Natural killer cell treated with Interleukin-12 subunit alpha and Interleukin-12 subunit beta and Interleukin-15 and Interleukin-18, amount 100 ng/mL, for 72 hours (primary cell): ENCODE measurements at regions not wholly inside any gene's neighbourhood (a gene's known extent, or its start where the extent isn't known, plus 50 kb on each side); places are given as distances from the start of the nearest gene placed in this dataset.

Source experiments
- ATAC-seq, 2 donors: fragments of 150-1000 bp; cut with Tn5 transposase in 1 of 2; sonication (Bioruptor Pico), chemical (Tn5 transposase) in 1 of 2; 2 replicates each; pipeline ENCODE4 v1.10.0; 2021
- DNase-seq: peaks from one replicate; pipeline ENCODE4 v3.0.0; 2022; ENCODE audit warnings: low spot score
- H3K27ac Mint-ChIP-seq, 2 donors: 1 replicate in 1 of 2; 2 replicates in 1 of 2; pipeline ENCODE4 v1.8.0; 2022; ENCODE audit warnings: mixed read lengths in 2 of 2, mild to moderate bottlenecking in 1 of 2, moderate library complexity in 1 of 2
- H3K27me3 Mint-ChIP-seq, 2 donors: 1 replicate in 1 of 2; 2 replicates in 1 of 2; pipeline ENCODE4 v1.8.0; 2022; ENCODE audit warnings: mixed read lengths in 2 of 2
- H3K36me3 Mint-ChIP-seq: one replicate; pipeline ENCODE4 v1.8.0; 2022; ENCODE audit warnings: mixed read lengths
- H3K4me1 Mint-ChIP-seq, 2 donors: 1 replicate in 1 of 2; 2 replicates in 1 of 2; pipeline ENCODE4 v1.8.0; 2022; ENCODE audit warnings: low read depth in 2 of 2, mixed read lengths in 2 of 2, mild to moderate bottlenecking in 1 of 2
- H3K4me3 Mint-ChIP-seq: one replicate; pipeline ENCODE4 v1.8.0; 2022; ENCODE audit warnings: mixed read lengths
- H3K9me3 Mint-ChIP-seq: 2 replicates; pipeline ENCODE4 v1.8.0; 2022; ENCODE audit warnings: mixed read lengths

DNA sequence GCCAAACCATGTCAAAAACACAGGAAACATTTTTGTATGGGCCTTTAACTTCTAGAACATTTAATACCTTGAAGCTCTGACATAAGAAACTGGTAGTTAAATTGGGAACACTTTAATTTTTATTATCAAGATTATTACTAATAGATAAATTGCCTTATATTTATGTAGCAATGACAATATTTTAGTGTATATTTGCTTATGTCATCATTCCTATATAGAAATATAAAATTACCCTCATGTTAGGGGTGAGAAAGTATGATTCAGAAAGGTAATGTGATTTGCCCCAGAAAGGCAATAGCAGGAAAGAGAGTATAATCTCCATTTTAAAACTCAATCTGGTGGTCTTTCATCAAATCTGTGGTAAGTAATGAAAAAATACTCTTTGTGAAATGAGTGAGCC is 147.4 kb downstream of the IL15 start:
- no peak for ATAC-seq

DNA sequence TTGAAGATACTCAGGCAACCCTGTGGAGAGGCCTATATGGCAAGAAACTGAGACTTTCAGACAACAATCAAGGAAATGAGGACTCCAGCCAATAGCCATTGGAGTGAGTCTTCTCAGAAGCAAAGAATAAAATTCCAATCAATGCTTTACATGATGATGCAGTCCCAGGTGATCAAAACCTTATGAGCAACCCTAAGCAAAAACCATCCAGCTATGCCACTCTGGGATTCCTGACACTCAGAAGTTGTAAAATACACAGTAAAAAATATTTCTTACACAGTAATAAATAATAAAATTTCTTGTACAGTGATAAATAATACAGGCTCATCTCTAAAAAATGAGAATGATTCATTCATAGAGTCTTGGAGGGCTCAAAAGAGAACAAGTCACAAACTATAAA is 150.6 kb downstream of the IL15 start:
- Mint-ChIP-seq H3K27me3 (peaks cover 0 to 5% of the 10 kb centered on the region in 2 donors), H3K4me3 (no peak overlapping the region), H3K9me3 (peaks cover 2% of the 10 kb centered on the region)

More for the DNA sequence above, 147.4 kb downstream of the IL15 start:
- Mint-ChIP-seq H3K4me1 (no peaks in the 10 kb centered on the region), H3K27ac (no peak overlapping the region), H3K36me3 (no peaks in the 10 kb centered on the region), H3K9me3 (no peaks in the 10 kb centered on the region), H3K27me3 (no peaks in the 10 kb centered on the region), H3K4me3 (no peak overlapping the region)
- no peak for DNase-seq

GRCh38 chr4:141788169-141788915 is 152.0 kb downstream of the IL15 start:
- Mint-ChIP-seq H3K27me3 (peaks cover 0 to 5% of the 10 kb centered on the region in 2 donors), H3K27ac (no peak overlapping the region), H3K36me3 (no peaks in the 10 kb centered on the region), H3K4me3 (no peak overlapping the region), H3K9me3 (peaks cover 2% of the 10 kb centered on the region), H3K4me1 (no peaks in the 10 kb centered on the region)
- no peak for ATAC-seq
- DNase-seq = no peak

More for the DNA sequence above, 150.6 kb downstream of the IL15 start:
- no peak for ATAC-seq
- Mint-ChIP-seq H3K36me3 (no peaks in the 10 kb centered on the region), H3K4me1 (no peaks in the 10 kb centered on the region), H3K27ac (no peak overlapping the region)
- no peak for DNase-seq

DNA sequence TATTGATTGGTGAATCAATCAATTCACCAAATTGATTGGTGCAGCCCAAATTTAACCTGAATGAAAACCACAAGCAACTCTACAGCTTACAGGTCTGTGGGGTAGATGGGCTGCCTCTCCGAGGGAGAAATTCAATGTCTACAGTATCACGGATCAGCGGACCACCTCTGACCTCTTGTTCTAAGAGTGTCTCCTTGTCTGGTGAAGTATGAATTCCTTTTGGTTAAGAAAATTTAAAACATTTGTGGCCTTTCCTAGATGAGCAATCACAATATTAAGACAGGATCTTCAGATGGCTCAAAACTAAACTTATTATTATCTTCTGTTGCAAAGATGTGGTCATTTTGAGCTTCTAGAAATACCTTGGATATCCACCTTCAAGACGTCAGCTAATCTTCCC is 153.3 kb downstream of the IL15 start:
- H3K9me3 Mint-ChIP-seq = peaks cover 2% of the 10 kb centered on the region
- no peak overlapping the region for H3K27ac Mint-ChIP-seq
- H3K27me3 Mint-ChIP-seq = peaks cover 0 to 5% of the 10 kb centered on the region in 2 donors
- no peaks in the 10 kb centered on the region for H3K4me1 Mint-ChIP-seq
- no peak for DNase-seq
- H3K4me3 Mint-ChIP-seq = no peak overlapping the region
- no peak for ATAC-seq
- no peaks in the 10 kb centered on the region for H3K36me3 Mint-ChIP-seq

DNA sequence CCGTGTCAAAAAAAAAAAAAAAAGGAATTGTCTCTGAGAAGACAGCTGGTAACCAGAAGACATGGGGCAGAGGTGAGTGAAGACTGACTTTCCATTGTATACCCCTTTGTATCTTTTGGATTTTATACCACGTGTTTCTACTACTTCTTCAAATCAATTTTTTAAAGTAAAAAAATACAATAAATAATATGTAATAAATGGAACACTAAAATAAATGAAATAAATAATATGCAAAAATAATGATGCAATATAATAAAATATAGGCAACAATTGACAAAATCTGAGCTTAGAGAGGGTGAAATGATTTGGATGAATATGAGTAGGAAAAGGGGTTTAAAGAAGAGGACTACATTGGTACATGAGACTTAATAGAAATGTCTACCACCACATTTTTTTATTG is 155.8 kb downstream of the IL15 start:
- no peak overlapping the region for H3K4me3 Mint-ChIP-seq
- peaks cover 0 to 6% of the 10 kb centered on the region in 2 donors for H3K27me3 Mint-ChIP-seq
- H3K9me3 Mint-ChIP-seq = peaks cover 2% of the 10 kb centered on the region
- no peaks in the 10 kb centered on the region for H3K36me3 Mint-ChIP-seq
- DNase-seq = no peak
- H3K27ac Mint-ChIP-seq = no peak overlapping the region
- ATAC-seq = no peak
- no peaks in the 10 kb centered on the region for H3K4me1 Mint-ChIP-seq

GRCh38 chr4:141797966-141798365 is 161.6 kb downstream of the IL15 start:
- H3K4me1 Mint-ChIP-seq = no peaks in the 10 kb centered on the region
- H3K9me3 Mint-ChIP-seq = no peaks in the 10 kb centered on the region
- no peak overlapping the region for H3K4me3 Mint-ChIP-seq
- DNase-seq (no peak), ATAC-seq (no peak)
- no peaks in the 10 kb centered on the region for H3K36me3 Mint-ChIP-seq
- peaks cover 0 to 6% of the 10 kb centered on the region in 2 donors for H3K27me3 Mint-ChIP-seq
- no peak overlapping the region for H3K27ac Mint-ChIP-seq

DNA sequence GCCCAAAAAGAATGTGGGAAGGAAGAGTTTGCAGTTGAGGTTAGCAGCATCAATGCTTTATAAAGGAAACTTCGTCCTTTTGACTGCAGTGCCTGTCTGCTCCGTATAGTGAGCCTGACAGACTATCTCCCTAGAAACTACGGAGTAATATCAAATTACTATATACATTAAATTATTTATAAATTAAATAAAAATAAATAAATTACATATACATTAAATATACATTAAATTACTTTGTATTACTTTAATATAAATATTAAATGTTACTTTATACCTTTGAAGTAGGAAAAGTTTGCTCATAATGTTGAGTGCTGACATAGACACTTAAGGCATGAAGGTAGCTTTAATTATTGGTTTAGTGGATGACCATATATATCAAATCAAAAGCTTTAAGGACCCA is 165.2 kb downstream of the IL15 start:
- Mint-ChIP-seq H3K27ac (no peak overlapping the region), H3K4me1 (no peaks in the 10 kb centered on the region), H3K4me3 (no peak overlapping the region), H3K27me3 (peaks cover 0 to 6% of the 10 kb centered on the region in 2 donors), H3K9me3 (no peaks in the 10 kb centered on the region), H3K36me3 (no peaks in the 10 kb centered on the region)
- no peak for DNase-seq
- no peak for ATAC-seq

DNA sequence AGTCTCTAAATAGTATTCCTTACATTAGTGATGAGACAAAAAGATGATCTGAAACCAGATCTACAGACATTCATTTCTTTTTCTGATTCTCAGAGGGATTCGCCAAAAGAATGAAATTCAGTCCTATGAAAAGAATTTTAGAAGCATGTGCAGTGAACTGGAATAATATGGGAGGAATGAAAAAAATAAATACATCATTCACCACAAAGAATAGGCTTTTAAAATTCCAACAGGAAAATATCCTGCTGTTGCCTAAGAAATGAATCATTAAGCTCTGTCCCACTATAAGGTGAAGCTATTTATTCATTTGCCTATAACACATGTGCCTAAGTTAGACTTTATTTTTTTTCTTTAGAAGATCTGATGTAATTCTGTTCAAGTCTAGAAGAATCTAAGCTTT is 165.9 kb downstream of the IL15 start:
- H3K4me1 Mint-ChIP-seq = no peaks in the 10 kb centered on the region
- no peaks in the 10 kb centered on the region for H3K9me3 Mint-ChIP-seq
- H3K27ac Mint-ChIP-seq = no peak overlapping the region
- peaks cover 0 to 4% of the 10 kb centered on the region in 2 donors for H3K27me3 Mint-ChIP-seq
- DNase-seq (no peak), ATAC-seq (no peak)
- no peak overlapping the region for H3K4me3 Mint-ChIP-seq
- H3K36me3 Mint-ChIP-seq = no peaks in the 10 kb centered on the region

DNA sequence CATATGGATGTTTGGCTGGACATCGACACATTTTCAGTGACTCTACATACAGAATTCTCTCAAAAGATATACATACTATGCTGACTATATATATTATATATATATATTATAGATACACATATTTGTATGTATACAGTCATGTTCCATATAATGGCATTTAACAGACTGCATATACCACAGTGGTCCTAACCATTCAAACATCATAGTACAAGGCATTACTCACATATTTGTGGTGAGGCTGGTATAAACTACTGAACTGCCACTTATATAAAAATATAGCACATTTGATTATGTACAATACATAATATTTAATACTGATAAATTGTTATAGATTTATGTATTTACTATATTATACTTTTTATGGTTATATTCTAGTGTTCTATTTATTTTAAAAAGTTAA is 168.5 kb downstream of the IL15 start:
- no peak for DNase-seq
- no peaks in the 10 kb centered on the region for H3K9me3 Mint-ChIP-seq
- no peaks in the 10 kb centered on the region for H3K27me3 Mint-ChIP-seq
- no peak for ATAC-seq
- no peak overlapping the region for H3K4me3 Mint-ChIP-seq
- H3K4me1 Mint-ChIP-seq = no peaks in the 10 kb centered on the region
- H3K27ac Mint-ChIP-seq = no peak overlapping the region
- H3K36me3 Mint-ChIP-seq = no peaks in the 10 kb centered on the region

- DNase-seq = no peak
- Mint-ChIP-seq H3K36me3 (no peaks in the 10 kb centered on the region), H3K4me3 (no peak overlapping the region), H3K9me3 (no peaks in the 10 kb centered on the region), H3K27ac (no peak overlapping the region), H3K27me3 (no peaks in the 10 kb centered on the region), H3K4me1 (no peaks in the 10 kb centered on the region)
- ATAC-seq = peak in 1 of 2 donors; percentile 33
These were observed 170.9 kb downstream of the IL15 start for GRCh38 chr4:141807103-141807891.

DNA sequence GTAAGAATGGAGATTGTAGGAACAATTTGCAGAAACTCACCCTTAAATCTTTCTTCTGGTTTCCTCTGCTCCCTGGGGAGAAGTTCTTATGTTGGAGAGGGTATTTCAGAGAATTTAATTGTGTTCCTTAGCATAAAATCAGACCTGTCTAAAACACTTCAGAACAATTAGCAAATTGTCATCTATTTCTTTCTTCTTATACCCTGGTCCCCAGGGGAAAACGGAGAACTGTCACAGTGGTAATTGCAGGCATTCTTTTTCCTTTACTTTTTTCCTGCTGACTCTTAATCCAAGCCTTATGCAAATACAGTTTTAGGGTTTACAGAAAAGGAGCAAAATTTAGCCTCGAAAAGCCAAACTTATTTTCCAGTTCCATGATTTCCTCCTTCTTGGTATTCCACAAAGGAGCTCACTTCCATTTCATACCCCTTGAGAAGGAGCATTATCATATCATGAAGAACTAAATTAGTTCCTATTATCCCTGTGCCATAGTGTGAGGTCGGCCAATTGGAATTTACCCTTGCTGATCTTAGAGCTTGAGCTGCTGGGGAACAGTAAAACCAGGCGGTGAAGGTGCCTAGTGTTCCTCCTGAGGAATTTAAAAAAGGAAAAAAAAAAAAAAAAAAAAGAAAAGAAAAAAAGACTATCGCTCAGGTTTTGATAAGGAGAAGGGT is 173.8 kb downstream of the IL15 start:
- H3K9me3 Mint-ChIP-seq = no peaks in the 10 kb centered on the region
- DNase-seq (no peak), ATAC-seq (no peak)
- no peak overlapping the region for H3K27ac Mint-ChIP-seq
- no peak overlapping the region for H3K4me3 Mint-ChIP-seq
- no peaks in the 10 kb centered on the region for H3K36me3 Mint-ChIP-seq
- H3K4me1 Mint-ChIP-seq = no peaks in the 10 kb centered on the region
- no peaks in the 10 kb centered on the region for H3K27me3 Mint-ChIP-seq

- H3K4me1 Mint-ChIP-seq = no peaks in the 10 kb centered on the region
- H3K27ac Mint-ChIP-seq = no peak overlapping the region
- no peak for DNase-seq
- no peak for ATAC-seq
- H3K4me3 Mint-ChIP-seq = no peak overlapping the region
- no peaks in the 10 kb centered on the region for H3K36me3 Mint-ChIP-seq
- H3K27me3 Mint-ChIP-seq = no peaks in the 10 kb centered on the region
- H3K9me3 Mint-ChIP-seq = no peaks in the 10 kb centered on the region
These were observed 174.5 kb downstream of the IL15 start for GRCh38 chr4:141810712-141811375.

- ATAC-seq (no peak), DNase-seq (no peak)
- H3K4me1 Mint-ChIP-seq = no peaks in the 10 kb centered on the region
- no peak overlapping the region for H3K4me3 Mint-ChIP-seq
- H3K27me3 Mint-ChIP-seq = no peaks in the 10 kb centered on the region
- no peak overlapping the region for H3K27ac Mint-ChIP-seq
- H3K9me3 Mint-ChIP-seq = no peaks in the 10 kb centered on the region
- no peaks in the 10 kb centered on the region for H3K36me3 Mint-ChIP-seq
These were observed 175.8 kb downstream of the IL15 start for GRCh38 chr4:141812158-141812557.
